NCI-H526 treated with DMSO at 0.1 percent for 48 hours (cell line): ENCODE measurements at regions not wholly inside any gene's neighbourhood (a gene's known extent, or its start where the extent isn't known, plus 50 kb on each side); places are given as distances from the start of the nearest gene placed in this dataset.

Experiments used
- DNase-seq: peaks from one replicate; lab custom pipeline; 2025; lab: John Stamatoyannopoulos, UW

GRCh38 chr6:23940466-23940865 lies 185.5 kb upstream of the NRSN1 start:
- no peak for DNase-seq

- DNase-seq: no peak
These were observed 174.3 kb upstream of the NRSN1 start for GRCh38 chr6:23951691-23952090.

GRCh38 chr6:23952245-23952644 lies 173.8 kb upstream of the NRSN1 start:
- peak; percentile 17 for DNase-seq

GRCh38 chr6:23953976-23954375 lies 172.0 kb upstream of the NRSN1 start:
- DNase-seq: no peak

- DNase-seq: no peak
These were observed 169.0 kb upstream of the NRSN1 start for GRCh38 chr6:23957017-23957416.

GRCh38 chr6:23964865-23965264 lies 161.2 kb upstream of the NRSN1 start:
- no peak for DNase-seq

GRCh38 chr6:23969344-23969743 lies 156.7 kb upstream of the NRSN1 start:
- DNase-seq: no peak

GRCh38 chr6:23977706-23978105 lies 148.3 kb upstream of the NRSN1 start:
- DNase-seq: no peak

- no peak for DNase-seq
These were observed 145.1 kb upstream of the NRSN1 start for GRCh38 chr6:23980965-23981364.

- no peak for DNase-seq
These were observed 144.1 kb upstream of the NRSN1 start for GRCh38 chr6:23981923-23982322.

- no peak for DNase-seq
These were observed 142.3 kb upstream of the NRSN1 start for GRCh38 chr6:23983735-23984134.

- no peak for DNase-seq
These were observed 141.0 kb upstream of the NRSN1 start for GRCh38 chr6:23985015-23985414.

- no peak for DNase-seq
These were observed 136.0 kb upstream of the NRSN1 start for GRCh38 chr6:23989885-23990533.

- DNase-seq: no peak
These were observed 132.0 kb upstream of the NRSN1 start for GRCh38 chr6:23994013-23994412.

- no peak for DNase-seq
These were observed 122.0 kb upstream of the NRSN1 start for GRCh38 chr6:24004062-24004461.

GRCh38 chr6:24004659-24005058 lies 121.4 kb upstream of the NRSN1 start:
- no peak for DNase-seq

GRCh38 chr6:24006254-24006653 lies 119.8 kb upstream of the NRSN1 start:
- DNase-seq: no peak

GRCh38 chr6:24009319-24009718 lies 116.7 kb upstream of the NRSN1 start:
- DNase-seq: no peak

GRCh38 chr6:24010133-24010532 lies 115.9 kb upstream of the NRSN1 start:
- no peak for DNase-seq

GRCh38 chr6:24016286-24016685 lies 109.7 kb upstream of the NRSN1 start:
- DNase-seq: no peak

GRCh38 chr6:24016857-24017256 lies 109.2 kb upstream of the NRSN1 start:
- DNase-seq: no peak

GRCh38 chr6:24019393-24019792 lies 106.6 kb upstream of the NRSN1 start:
- no peak for DNase-seq

GRCh38 chr6:24019830-24020229 lies 106.2 kb upstream of the NRSN1 start:
- DNase-seq: no peak

GRCh38 chr6:24026050-24026449 lies 100.0 kb upstream of the NRSN1 start:
- no peak for DNase-seq

GRCh38 chr6:24031496-24031895 lies 94.5 kb upstream of the NRSN1 start:
- DNase-seq: no peak
